GM19324 (cell line): ENCODE measurements at regions not wholly inside any gene's neighbourhood (a gene's known extent, or its start where the extent isn't known, plus 50 kb on each side); places are given as distances from the start of the nearest gene placed in this dataset.
"Not testable (repeated sequence)": the region's sequence is repeated elsewhere in the genome, so short reads cannot be mapped to it uniquely, and the experiment has no call there.

Experiments used
- ATAC-seq: cut with Tn5 transposase; IDR thresholded peaks from one replicate; pipeline ENCODE4 v1.9.1; 2021; ENCODE audit warnings: mild to moderate bottlenecking, moderate library complexity; ENCODE audit not compliant: unreplicated experiment, low FRiP score

GRCh38 chrX:148080593-148080992, 99.5 kb downstream of the FMR1NB start:
- no peak for ATAC-seq

GRCh38 chrX:148084611-148085010, 103.5 kb downstream of the FMR1NB start:
- no peak for ATAC-seq

GRCh38 chrX:148120151-148120550, 139.0 kb downstream of the FMR1NB start:
- ATAC-seq = no peak

GRCh38 chrX:148120999-148121623, 140.0 kb downstream of the FMR1NB start:
- ATAC-seq = no peak

GRCh38 chrX:148128872-148129505, 147.9 kb downstream of the FMR1NB start:
- not testable (repeated sequence) for ATAC-seq

- ATAC-seq = no peak
Observed at GRCh38 chrX:148133105-148133725, 152.1 kb downstream of the FMR1NB start.

GRCh38 chrX:148134578-148134977, 153.4 kb downstream of the FMR1NB start:
- ATAC-seq = no peak

GRCh38 chrX:148135738-148136137, 154.6 kb downstream of the FMR1NB start:
- no peak for ATAC-seq

GRCh38 chrX:148146121-148146520, 165.0 kb downstream of the FMR1NB start:
- ATAC-seq = no peak

- no peak for ATAC-seq
Observed at GRCh38 chrX:148156986-148157385, 175.8 kb downstream of the FMR1NB start.

- no peak for ATAC-seq
Observed at GRCh38 chrX:148159796-148160195, 178.7 kb downstream of the FMR1NB start.

- no peak for ATAC-seq
Observed at GRCh38 chrX:148161701-148162100, 180.6 kb downstream of the FMR1NB start.

GRCh38 chrX:148185631-148186030, 204.5 kb downstream of the FMR1NB start:
- ATAC-seq = no peak

- ATAC-seq = no peak
Observed at GRCh38 chrX:148192547-148192946, 211.4 kb downstream of the FMR1NB start.

- no peak for ATAC-seq
Observed at GRCh38 chrX:148193759-148194158, 212.6 kb downstream of the FMR1NB start.

- ATAC-seq = no peak
Observed at GRCh38 chrX:148203531-148203930, 222.4 kb downstream of the FMR1NB start.

- ATAC-seq = no peak
Observed at GRCh38 chrX:148204195-148204594, 223.1 kb downstream of the FMR1NB start.

- ATAC-seq = no peak
Observed at GRCh38 chrX:148214786-148215185, 233.6 kb downstream of the FMR1NB start.

GRCh38 chrX:148215726-148216125, 234.6 kb downstream of the FMR1NB start:
- no peak for ATAC-seq

- no peak for ATAC-seq
Observed at GRCh38 chrX:148223361-148223760, 242.2 kb downstream of the FMR1NB start.

GRCh38 chrX:148228521-148228920, 247.4 kb downstream of the FMR1NB start:
- ATAC-seq = no peak

GRCh38 chrX:148229801-148230303, 248.7 kb downstream of the FMR1NB start:
- ATAC-seq = no peak
